ENCODE measurements at regions not wholly inside any gene's neighbourhood (a gene's known extent, or its start where the extent isn't known, plus 50 kb on each side); places are given as distances from the start of the nearest gene placed in this dataset.

- peaks cover 5% of the 10 kb centered on the region for H3K36me3 Mint-ChIP-seq
- H3K4me3 Mint-ChIP-seq, result no peak overlapping the region
- peaks cover 20% of the 10 kb centered on the region for H3K9me3 Mint-ChIP-seq
- H3K4me1 Mint-ChIP-seq, result peaks cover 26% of the 10 kb centered on the region
- no peaks in the 10 kb centered on the region for H3K27me3 Mint-ChIP-seq (ENCODE audit: low read depth)
- peak overlapping the region; percentile 90 for H3K27ac Mint-ChIP-seq
- no peak for DNase-seq (ENCODE audit: low spot score in 2 of 2, unreplicated experiment in 2 of 2)
- TF ChIP-seq, protein P1, sequence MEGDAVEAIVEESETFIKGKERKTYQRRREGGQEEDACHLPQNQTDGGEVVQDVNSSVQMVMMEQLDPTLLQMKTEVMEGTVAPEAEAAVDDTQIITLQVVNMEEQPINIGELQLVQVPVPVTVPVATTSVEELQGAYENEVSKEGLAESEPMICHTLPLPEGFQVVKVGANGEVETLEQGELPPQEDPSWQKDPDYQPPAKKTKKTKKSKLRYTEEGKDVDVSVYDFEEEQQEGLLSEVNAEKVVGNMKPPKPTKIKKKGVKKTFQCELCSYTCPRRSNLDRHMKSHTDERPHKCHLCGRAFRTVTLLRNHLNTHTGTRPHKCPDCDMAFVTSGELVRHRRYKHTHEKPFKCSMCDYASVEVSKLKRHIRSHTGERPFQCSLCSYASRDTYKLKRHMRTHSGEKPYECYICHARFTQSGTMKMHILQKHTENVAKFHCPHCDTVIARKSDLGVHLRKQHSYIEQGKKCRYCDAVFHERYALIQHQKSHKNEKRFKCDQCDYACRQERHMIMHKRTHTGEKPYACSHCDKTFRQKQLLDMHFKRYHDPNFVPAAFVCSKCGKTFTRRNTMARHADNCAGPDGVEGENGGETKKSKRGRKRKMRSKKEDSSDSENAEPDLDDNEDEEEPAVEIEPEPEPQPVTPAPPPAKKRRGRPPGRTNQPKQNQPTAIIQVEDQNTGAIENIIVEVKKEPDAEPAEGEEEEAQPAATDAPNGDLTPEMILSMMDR (IDR thresholded peaks at IDR 0.05; ENCODE audit: unreplicated experiment), result no peak
These were observed 567.4 kb downstream of the MED13L start for GRCh38 chr12:115710104-115710564.

DNA sequence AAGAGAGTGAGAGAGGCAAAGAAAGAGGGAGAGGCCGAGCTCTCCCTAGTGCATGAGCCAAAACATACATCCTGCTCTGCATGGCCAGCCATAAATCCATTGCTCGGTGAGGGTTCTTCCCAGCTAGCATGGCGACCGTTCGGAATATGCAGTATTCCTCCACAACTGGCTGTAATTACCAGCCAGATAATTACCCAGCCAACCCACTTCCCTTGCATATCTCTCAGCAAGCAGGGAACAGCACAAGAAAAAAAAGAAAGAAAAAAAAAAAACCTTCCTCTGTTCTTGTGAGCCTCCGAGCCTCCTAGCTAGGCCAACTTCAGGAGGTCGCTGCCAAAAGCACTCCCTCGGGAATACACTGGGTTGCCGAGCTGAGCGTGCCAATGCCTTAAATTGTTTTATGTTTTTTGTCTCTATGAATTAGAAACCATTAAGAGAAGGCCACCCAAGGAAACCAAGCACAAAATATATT lies 567.9 kb downstream of the MED13L start:
- H3K4me1 Mint-ChIP-seq, result peaks cover 26% of the 10 kb centered on the region
- H3K27ac Mint-ChIP-seq, result peak overlapping the region; percentile 90
- no peak for DNase-seq (ENCODE audit: low spot score in 2 of 2, unreplicated experiment in 2 of 2)
- no peak overlapping the region for H3K4me3 Mint-ChIP-seq
- H3K9me3 Mint-ChIP-seq, result peaks cover 20% of the 10 kb centered on the region
- H3K27me3 Mint-ChIP-seq (ENCODE audit: low read depth), result no peaks in the 10 kb centered on the region
- TF ChIP-seq, protein P1 (IDR thresholded peaks at IDR 0.05; ENCODE audit: unreplicated experiment), result no peak
- peaks cover 5% of the 10 kb centered on the region for H3K36me3 Mint-ChIP-seq

DNA sequence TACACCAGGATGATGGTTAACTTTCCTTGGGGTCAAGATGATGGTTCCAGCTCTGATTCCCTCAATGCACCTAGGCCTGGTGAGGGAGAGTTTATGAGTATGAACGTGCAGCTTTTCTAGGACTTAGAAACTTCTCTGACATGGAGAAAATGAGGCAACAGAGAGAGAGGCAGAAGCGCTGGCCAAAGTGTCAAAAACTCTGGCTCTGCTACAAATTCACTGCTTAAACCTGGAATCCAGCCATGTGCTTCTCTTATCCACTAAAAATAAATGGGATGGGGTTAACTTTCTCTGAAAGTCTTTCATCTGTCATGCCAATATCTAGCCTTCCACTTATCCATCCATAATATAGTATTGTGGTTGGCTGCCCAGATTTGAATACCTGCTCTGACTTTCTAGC lies 568.7 kb downstream of the MED13L start:
- H3K9me3 Mint-ChIP-seq, result peaks cover 20% of the 10 kb centered on the region
- H3K27ac Mint-ChIP-seq, result peak overlapping the region; percentile 90
- TF ChIP-seq, protein P1 (IDR thresholded peaks at IDR 0.05; ENCODE audit: unreplicated experiment), result no peak
- no peaks in the 10 kb centered on the region for H3K27me3 Mint-ChIP-seq (ENCODE audit: low read depth)
- H3K4me1 Mint-ChIP-seq, result peaks cover 26% of the 10 kb centered on the region
- peaks cover 5% of the 10 kb centered on the region for H3K36me3 Mint-ChIP-seq
- H3K4me3 Mint-ChIP-seq, result no peak overlapping the region
- DNase-seq (ENCODE audit: low spot score in 2 of 2, unreplicated experiment in 2 of 2), result no peak

DNA sequence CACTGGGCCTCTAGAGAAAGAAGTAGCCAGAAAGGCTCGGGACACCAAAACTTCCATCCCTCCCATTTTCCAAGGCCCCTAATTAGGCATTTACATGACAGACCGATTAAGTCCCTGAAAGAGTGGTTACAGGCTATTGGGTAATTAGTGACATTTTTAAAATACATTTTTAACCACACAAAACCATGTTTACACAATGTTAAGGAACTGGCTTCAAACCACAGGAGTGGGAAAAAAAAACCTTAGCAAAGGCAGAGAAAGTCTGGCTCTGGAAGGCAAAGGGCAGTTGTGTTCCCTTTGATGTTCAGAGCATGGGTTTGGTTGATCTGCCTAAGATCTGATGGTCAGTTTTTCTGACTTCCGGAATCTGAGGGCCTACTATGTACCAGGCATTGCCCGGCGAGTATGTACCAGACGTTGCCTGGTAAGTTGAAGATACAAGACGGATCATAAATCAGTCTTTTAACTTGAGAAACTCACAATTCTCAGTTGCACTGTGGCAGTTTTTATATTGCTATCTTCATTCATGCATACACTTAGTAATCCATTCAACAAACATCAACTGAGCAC lies 576.5 kb downstream of the MED13L start:
- H3K4me1 Mint-ChIP-seq, result peaks cover 11% of the 10 kb centered on the region
- H3K36me3 Mint-ChIP-seq, result peaks cover 2% of the 10 kb centered on the region
- H3K4me3 Mint-ChIP-seq, result no peak overlapping the region
- H3K9me3 Mint-ChIP-seq, result peaks cover 3% of the 10 kb centered on the region
- no peak for DNase-seq (ENCODE audit: low spot score in 2 of 2, unreplicated experiment in 2 of 2)
- H3K27me3 Mint-ChIP-seq (ENCODE audit: low read depth), result no peaks in the 10 kb centered on the region
- TF ChIP-seq, protein P1 (IDR thresholded peaks at IDR 0.05; ENCODE audit: unreplicated experiment), result no peak
- H3K27ac Mint-ChIP-seq, result no peak overlapping the region

DNA sequence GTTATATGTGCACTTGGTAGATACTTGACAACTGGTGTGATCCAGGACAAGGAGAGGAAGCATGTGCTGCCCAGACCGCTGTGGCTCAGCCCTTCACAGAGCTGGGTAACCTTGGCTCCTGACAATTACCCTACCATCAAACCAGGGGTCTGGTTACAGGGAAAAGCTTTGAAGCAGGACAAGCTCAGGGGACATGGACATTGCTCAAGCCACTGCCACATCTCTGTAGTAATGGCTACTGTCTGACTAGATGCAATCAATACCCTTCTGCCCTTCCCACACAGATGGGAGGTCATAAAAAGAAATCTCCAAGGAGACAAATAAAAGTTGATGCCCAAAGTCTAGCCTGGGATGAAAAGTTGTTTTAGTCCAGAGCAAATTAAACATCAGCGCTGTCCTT lies 577.4 kb downstream of the MED13L start:
- Mint-ChIP-seq H3K4me1 (peaks cover 20% of the 10 kb centered on the region), H3K36me3 (no peaks in the 10 kb centered on the region), H3K27me3 (ENCODE audit: low read depth) (no peaks in the 10 kb centered on the region), H3K27ac (no peak overlapping the region), H3K4me3 (no peak overlapping the region), H3K9me3 (no peaks in the 10 kb centered on the region)
- TF ChIP-seq, protein P1 (IDR thresholded peaks at IDR 0.05; ENCODE audit: unreplicated experiment), result no peak
- no peak for DNase-seq (ENCODE audit: low spot score in 2 of 2, unreplicated experiment in 2 of 2)
